A172 (cell line): ENCODE measurements at regions not wholly inside any gene's neighbourhood (a gene's known extent, or its start where the extent isn't known, plus 50 kb on each side); places are given as distances from the start of the nearest gene placed in this dataset.

Source experiments
- DNase-seq: peaks from one replicate; pipeline ENCODE4 v3.0.0-alpha.2; 2015; ENCODE audit warnings: low spot score

GRCh38 chr16:50996166-50996829 lies 154.8 kb downstream of the SALL1 start:
- DNase-seq: no peak

- no peak for DNase-seq
These were observed 156.1 kb downstream of the SALL1 start for GRCh38 chr16:50994995-50995394.

DNA sequence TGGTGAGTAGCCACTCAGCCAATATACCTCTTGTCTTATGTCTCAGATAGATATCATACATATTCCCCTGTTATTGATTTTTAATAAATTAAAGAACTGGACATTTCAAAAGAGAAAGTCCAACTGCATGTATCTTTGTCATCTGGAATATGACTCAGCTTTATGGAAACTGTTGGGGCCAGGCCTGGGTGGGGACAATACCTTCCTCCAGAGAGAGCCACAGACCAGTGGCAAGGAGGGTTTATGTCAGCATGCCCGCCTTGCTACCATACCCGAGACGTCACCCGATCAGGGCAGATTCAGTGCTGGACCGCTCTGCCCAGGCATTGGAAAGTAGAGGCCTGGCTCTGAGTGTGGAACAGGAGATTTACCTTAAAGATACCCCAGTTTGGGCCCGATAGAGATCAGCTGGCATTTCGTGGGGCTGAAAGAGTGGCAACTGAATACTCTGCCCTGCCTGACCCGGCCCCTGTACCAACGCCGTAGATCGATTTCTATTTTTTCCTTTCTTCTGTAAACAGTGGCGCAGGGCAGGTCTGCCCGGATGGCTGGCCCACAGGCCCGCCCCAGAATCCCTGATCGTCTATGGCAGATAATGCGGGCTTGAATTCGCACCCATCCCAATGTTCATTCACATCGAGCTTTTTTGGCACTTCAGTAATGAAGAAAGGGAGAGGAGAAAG lies 158.6 kb downstream of the SALL1 start:
- no peak for DNase-seq

DNA sequence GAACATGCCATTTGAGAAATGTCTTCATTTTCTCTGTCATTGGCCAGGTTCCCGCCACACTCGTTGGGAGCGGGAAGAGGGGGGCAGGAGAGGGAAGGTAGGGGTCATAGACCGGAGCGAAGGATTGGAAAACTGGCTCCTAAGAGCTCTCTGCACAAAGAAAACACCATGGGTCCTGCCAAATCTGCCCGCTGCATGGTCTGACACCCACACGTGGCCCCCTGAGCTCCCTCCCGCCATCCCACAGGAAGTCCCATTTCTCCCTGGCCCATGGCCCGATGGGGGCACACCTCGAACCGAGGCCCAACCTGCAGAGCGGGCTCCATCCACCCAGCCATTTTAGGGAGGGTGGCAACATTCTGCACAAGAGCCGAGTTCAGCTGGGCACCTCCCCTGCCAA lies 159.6 kb downstream of the SALL1 start:
- DNase-seq: no peak

DNA sequence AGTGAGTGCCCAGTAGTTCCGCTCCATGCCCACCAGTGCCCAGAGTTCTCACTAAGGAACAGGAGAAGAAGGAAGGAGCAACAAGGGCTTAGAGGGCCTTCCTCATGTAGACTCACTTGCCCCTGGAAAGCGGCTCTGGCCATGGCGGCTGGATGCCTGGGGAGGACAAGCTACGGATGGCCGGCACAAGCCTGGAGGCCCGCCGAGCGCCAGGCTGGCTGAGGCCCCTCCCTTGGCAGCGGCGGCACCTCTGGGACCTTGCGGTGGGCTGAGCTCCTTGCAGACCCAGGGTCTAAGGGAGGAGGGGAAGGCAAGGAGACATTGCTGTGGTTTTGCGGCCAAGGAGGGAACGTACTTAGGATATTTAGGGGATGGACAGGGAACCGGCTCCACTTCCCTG lies 160.1 kb downstream of the SALL1 start:
- no peak for DNase-seq

GRCh38 chr16:50989047-50989446 lies 162.0 kb downstream of the SALL1 start:
- no peak for DNase-seq

- no peak for DNase-seq
These were observed 162.6 kb downstream of the SALL1 start for GRCh38 chr16:50988441-50988840.

DNA sequence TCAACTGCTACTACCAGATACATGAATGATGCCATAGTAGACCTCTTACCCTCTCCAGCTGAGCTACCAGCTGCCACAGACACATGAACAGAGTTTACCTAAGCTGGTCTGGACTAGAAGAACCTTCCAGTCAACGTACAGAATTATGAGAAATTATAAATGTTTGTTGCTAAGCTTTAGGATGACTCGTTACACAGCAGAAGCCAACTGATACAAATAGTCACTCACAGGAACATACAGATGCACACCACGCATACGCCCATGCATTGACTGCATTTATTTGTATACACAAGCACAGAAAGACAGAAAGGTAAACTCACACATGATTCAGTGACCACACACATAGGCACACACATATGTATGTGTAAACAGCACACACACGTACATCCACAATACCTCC lies 164.6 kb downstream of the SALL1 start:
- no peak for DNase-seq

GRCh38 chr16:50985733-50986132 lies 165.3 kb downstream of the SALL1 start:
- no peak for DNase-seq

- no peak for DNase-seq
These were observed 166.4 kb downstream of the SALL1 start for GRCh38 chr16:50984688-50985087.

DNA sequence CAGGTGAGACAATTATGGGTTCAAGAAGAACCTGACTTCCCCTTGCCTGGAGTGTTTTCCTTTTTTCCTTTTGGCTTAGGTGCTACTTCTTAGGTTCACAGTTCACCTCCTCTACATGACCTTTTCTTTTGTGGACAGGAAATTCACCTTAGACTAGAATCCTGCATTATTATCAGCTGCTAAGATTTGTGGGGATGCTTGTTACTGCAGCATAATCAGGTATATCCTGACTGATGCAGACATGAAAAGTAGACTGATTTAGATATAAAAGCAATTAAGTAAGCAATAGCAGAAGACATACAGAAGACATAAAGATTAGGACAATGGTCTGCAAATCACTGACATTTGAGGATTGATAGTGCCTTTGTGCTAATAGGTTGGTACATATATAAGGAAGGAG lies 168.3 kb downstream of the SALL1 start:
- no peak for DNase-seq

- DNase-seq: no peak
These were observed 169.1 kb downstream of the SALL1 start for GRCh38 chr16:50981951-50982350.

- DNase-seq: no peak
These were observed 170.4 kb downstream of the SALL1 start for GRCh38 chr16:50980666-50981065.

- no peak for DNase-seq
These were observed 171.1 kb downstream of the SALL1 start for GRCh38 chr16:50979806-50980620.

DNA sequence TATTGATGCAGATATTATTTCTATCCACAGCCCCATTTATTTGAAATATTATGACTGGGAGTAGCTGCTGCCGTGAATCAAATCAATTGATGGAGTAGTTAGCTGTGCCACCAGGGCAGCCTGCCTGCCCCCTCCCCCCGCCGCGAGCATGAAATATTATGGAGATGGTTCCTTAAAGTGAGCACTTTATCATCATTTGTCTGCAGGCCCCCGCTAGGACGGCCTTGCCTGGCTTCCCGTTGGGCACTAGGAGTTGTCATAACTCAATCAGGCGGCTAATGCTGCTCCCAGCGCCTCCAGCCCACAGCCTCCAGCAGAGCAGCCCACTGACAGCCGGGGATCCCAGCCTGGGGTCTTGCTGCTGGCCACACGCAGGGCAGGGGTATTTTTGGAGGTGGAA lies 173.9 kb downstream of the SALL1 start:
- no peak for DNase-seq

GRCh38 chr16:50974438-50975036 lies 176.5 kb downstream of the SALL1 start:
- DNase-seq: no peak

DNA sequence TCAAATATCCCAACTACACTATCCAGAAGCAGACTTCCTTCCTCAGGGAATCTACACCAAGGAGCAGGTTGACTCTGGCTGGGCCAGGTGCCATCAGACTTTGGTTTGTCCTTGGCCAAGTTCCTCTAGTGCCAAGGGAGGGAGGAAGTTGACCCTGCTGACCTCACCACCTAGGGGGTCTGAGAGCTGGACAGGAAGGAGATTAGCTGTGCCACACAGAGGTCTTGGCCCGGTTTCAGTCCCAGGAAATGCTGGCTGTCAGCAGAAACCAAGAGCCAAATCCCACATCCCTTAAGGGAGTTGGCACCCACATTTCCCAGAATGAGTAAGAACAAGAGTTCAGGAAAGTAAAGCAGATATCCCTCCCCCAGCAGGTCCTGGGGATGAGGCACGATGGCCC lies 178.2 kb downstream of the SALL1 start:
- peak; percentile 49 for DNase-seq

DNA sequence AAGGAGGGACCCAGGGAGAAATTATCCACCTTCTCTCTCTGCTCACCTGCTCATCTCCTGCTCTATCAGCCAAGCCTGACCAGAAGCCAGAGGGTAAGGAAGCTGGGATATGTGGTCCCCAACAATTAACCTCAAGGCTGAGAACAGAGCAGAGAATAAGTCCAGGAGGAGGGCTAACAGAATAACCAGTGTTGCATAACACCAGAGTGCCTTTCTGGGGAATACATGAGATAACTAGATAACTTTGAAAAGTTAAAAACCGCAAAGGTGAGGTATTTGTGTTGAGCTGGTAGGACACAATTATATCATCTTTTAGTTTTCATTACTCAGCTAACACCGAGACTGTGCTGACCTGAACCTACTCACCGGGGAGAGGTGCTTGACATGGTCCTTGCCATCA lies 180.8 kb downstream of the SALL1 start:
- DNase-seq: no peak

- no peak for DNase-seq
These were observed 183.1 kb downstream of the SALL1 start for GRCh38 chr16:50967827-50968612.

DNA sequence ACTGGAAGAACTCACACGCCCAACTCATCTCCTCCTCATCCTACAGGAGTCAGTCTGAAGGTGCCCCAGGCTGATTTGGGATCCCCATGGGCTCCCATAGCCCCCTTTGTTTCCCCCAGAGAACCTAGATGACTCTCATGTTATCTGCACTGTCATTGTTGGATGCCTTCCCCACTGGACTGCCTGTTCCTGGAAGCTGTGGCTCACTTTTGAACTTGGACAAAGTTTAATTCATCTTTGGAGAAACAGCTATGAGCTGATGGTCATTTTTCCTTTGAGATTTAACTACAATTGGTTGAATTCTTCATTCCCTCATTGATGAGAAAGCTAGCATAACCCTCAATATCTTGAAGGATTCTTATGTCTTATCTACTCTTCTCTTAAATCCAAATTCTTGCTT lies 186.6 kb downstream of the SALL1 start:
- no peak for DNase-seq

DNA sequence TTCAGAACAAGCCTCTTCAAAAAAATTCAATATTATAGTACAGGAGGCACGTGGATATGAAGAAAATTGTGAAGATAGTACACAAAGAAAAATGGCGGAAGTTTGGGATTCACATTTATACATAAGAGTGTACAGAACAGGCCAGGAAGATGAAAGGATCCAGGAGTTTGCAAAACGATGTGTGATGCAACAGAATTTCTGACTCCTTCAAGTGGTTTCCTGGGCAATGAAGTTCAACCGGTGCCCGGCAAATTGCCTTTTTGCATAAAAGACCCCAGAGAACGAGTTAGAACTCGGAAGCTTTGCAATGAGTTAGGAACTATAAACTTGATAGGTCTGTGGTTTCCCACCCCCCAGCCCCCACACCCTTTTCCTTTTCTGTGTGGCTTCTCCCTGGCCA lies 189.1 kb downstream of the SALL1 start:
- DNase-seq: no peak
